T-helper 2 cell (primary cell): ENCODE measurements at regions not wholly inside any gene's neighbourhood (a gene's known extent, or its start where the extent isn't known, plus 50 kb on each side); places are given as distances from the start of the nearest gene placed in this dataset.
"Not testable (repeated sequence)": the region's sequence is repeated elsewhere in the genome, so short reads cannot be mapped to it uniquely, and the experiment has no call there.

Experiments
- DNase-seq, 5 experiments: peaks; one replicate each; pipeline versions ENCODE4 v3.0.0 to v3.0.0-alpha.2; 2012 to 2022

- DNase-seq: no peak
These were observed 473.6 kb upstream of the FTMT start for GRCh38 chr5:121378046-121378445.

GRCh38 chr5:121378559-121379359, 472.9 kb upstream of the FTMT start:
- DNase-seq: no peak

GRCh38 chr5:121380066-121380465, 471.6 kb upstream of the FTMT start:
- no peak for DNase-seq

- DNase-seq: no peak
These were observed 467.3 kb upstream of the FTMT start for GRCh38 chr5:121384359-121384758.

- no peak for DNase-seq
These were observed 465.3 kb upstream of the FTMT start for GRCh38 chr5:121386334-121386733.

GRCh38 chr5:121396716-121397115, 455.0 kb upstream of the FTMT start:
- DNase-seq: no peak

- DNase-seq: peak in 1 of 5 experiments; percentile 0
These were observed 451.8 kb upstream of the FTMT start for GRCh38 chr5:121399879-121400278.

GRCh38 chr5:121408778-121409177, 442.9 kb upstream of the FTMT start:
- DNase-seq: no peak

GRCh38 chr5:121415270-121415669, 436.4 kb upstream of the FTMT start:
- DNase-seq: no peak

- DNase-seq: no peak
These were observed 430.0 kb upstream of the FTMT start for GRCh38 chr5:121421646-121422045.

- DNase-seq: no peak
These were observed 426.7 kb upstream of the FTMT start for GRCh38 chr5:121424976-121425375.

- DNase-seq: no peak
These were observed 425.5 kb upstream of the FTMT start for GRCh38 chr5:121426153-121426552.

GRCh38 chr5:121429761-121430160, 421.9 kb upstream of the FTMT start:
- DNase-seq: no peak

GRCh38 chr5:121430538-121430937, 421.1 kb upstream of the FTMT start:
- no peak for DNase-seq

GRCh38 chr5:121445511-121445910, 406.2 kb upstream of the FTMT start:
- DNase-seq: no peak

- DNase-seq: no peak
These were observed 389.2 kb upstream of the FTMT start for GRCh38 chr5:121462441-121462840.

- not testable (repeated sequence) for DNase-seq
These were observed 380.5 kb upstream of the FTMT start for GRCh38 chr5:121471222-121471621.

- DNase-seq: no peak
These were observed 373.0 kb upstream of the FTMT start for GRCh38 chr5:121478636-121479035.

- DNase-seq: no peak
These were observed 372.3 kb upstream of the FTMT start for GRCh38 chr5:121479337-121479736.

GRCh38 chr5:121485281-121485680, 366.4 kb upstream of the FTMT start:
- DNase-seq: no peak

GRCh38 chr5:121485999-121486398, 365.7 kb upstream of the FTMT start:
- DNase-seq: not testable (repeated sequence)

- DNase-seq: no peak
These were observed 361.7 kb upstream of the FTMT start for GRCh38 chr5:121489972-121490371.

GRCh38 chr5:121497176-121497575, 354.5 kb upstream of the FTMT start:
- DNase-seq: no peak

- DNase-seq: no peak
These were observed 351.4 kb upstream of the FTMT start for GRCh38 chr5:121500310-121500709.
